Esophagus muscularis mucosa (tissue), 4 donors: ENCODE measurements at regions not wholly inside any gene's neighbourhood (a gene's known extent, or its start where the extent isn't known, plus 50 kb on each side); places are given as distances from the start of the nearest gene placed in this dataset.
"Not testable (repeated sequence)": the region's sequence is repeated elsewhere in the genome, so short reads cannot be mapped to it uniquely, and the experiment has no call there.

Experiments
- DNase-seq: peaks from one replicate; pipeline ENCODE4 v3.0.0-alpha.2; 2017; ENCODE audit errors: extremely low spot score
- H3K27ac ChIP-seq, 4 donors: fragments of 200-600 bp; sonication (generic); replicated peaks in 1 of 4; 1 replicate in 3 of 4; 2 replicates in 1 of 4; pipeline ENCODE4 v1.5.1; 2016 to 2019; ENCODE audit warnings: mild to moderate bottlenecking in 1 of 4
- H3K27me3 ChIP-seq, 4 donors: fragments of 200-600 bp; sonication (generic); one replicate each; pipeline versions ENCODE4 v1.5.1 to v1.6.0; 2016 to 2019
- H3K36me3 ChIP-seq, 4 donors: fragments of 200-600 bp; sonication (generic); one replicate each; pipeline ENCODE4 v1.5.1; 2016 to 2019
- H3K4me1 ChIP-seq, 4 donors: fragments of 200-600 bp; sonication (generic); one replicate each; pipeline ENCODE4 v1.5.1; 2016 to 2019
- H3K4me3 ChIP-seq, 4 donors: fragments of 200-600 bp; sonication (generic); 1 replicate in 2 of 4; 2 replicates in 2 of 4; pipeline ENCODE4 v1.5.1; 2016 to 2019; ENCODE audit warnings: mild to moderate bottlenecking in 4 of 4, moderate library complexity in 1 of 4
- H3K9me3 ChIP-seq, 4 donors: fragments of 200-600 bp; sonication (generic); 1 replicate in 3 of 4; 2 replicates in 1 of 4; pipeline ENCODE4 v1.5.1; 2016 to 2019
- EP300 ChIP-seq: sonication (generic); formaldehyde crosslinking; IDR thresholded peaks from one replicate; pipeline ENCODE4 v1.6.1; 2017; ENCODE audit warnings: antibody characterized with exemption
- POLR2A ChIP-seq: fragments of 450-650 bp; IDR thresholded peaks from one replicate; pipeline ENCODE4 v1.6.1; 2017; ENCODE audit warnings: antibody characterized with exemption, moderate library complexity, mild to moderate bottlenecking, low read depth
- POLR2AphosphoS5 ChIP-seq, 2 donors: sonication (generic); formaldehyde crosslinking; IDR thresholded peaks; one replicate each; pipeline ENCODE4 v1.6.1; 2017; ENCODE audit warnings: antibody characterized with exemption in 2 of 2
- WGBS: methylation state at CpG from one replicate; pipeline ENCODE4 v1.1.5; 2018; 5-methylcytosine and 5-hydroxymethylcytosine counted together
- intact Hi-C: fragments of 100-400 bp; cut with DNase I; formaldehyde crosslinking; loops from one replicate; pipeline ENCODE4 v1.15.1; 2023
- TF ChIP-seq, protein P1 (sequence below), 3 experiments: fragments of 200-600 bp in 2 of 3; fragments of 450-650 bp in 1 of 3; sonication (generic) in 2 of 3; IDR thresholded peaks; one replicate each; pipeline ENCODE4 v1.5.1; 2017 to 2019; ENCODE audit warnings: antibody characterized with exemption in 3 of 3, mild to moderate bottlenecking in 2 of 3, moderate library complexity in 1 of 3

GRCh38 chr1:73674945-73675561 lies 522.9 kb downstream of the LRRIQ3 start:
- no peaks in the 10 kb centered on the region for H3K36me3 ChIP-seq
- TF ChIP-seq POLR2AphosphoS5 (IDR thresholded peaks at IDR 0.05), result no peak
- TF ChIP-seq EP300, result no peak
- TF ChIP-seq, protein P1, sequence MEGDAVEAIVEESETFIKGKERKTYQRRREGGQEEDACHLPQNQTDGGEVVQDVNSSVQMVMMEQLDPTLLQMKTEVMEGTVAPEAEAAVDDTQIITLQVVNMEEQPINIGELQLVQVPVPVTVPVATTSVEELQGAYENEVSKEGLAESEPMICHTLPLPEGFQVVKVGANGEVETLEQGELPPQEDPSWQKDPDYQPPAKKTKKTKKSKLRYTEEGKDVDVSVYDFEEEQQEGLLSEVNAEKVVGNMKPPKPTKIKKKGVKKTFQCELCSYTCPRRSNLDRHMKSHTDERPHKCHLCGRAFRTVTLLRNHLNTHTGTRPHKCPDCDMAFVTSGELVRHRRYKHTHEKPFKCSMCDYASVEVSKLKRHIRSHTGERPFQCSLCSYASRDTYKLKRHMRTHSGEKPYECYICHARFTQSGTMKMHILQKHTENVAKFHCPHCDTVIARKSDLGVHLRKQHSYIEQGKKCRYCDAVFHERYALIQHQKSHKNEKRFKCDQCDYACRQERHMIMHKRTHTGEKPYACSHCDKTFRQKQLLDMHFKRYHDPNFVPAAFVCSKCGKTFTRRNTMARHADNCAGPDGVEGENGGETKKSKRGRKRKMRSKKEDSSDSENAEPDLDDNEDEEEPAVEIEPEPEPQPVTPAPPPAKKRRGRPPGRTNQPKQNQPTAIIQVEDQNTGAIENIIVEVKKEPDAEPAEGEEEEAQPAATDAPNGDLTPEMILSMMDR (IDR thresholded peaks at IDR 0.05), result peak; percentile 33 to 53 (median 36)
- TF ChIP-seq POLR2A, result no peak
- no peak for DNase-seq
- 15% methylated on average over 2 of the region's 2 CpGs for WGBS
- H3K9me3 ChIP-seq, result no peaks in the 10 kb centered on the region
- H3K4me1 ChIP-seq, result no peaks in the 10 kb centered on the region
- no peaks in the 10 kb centered on the region for H3K27me3 ChIP-seq
- no peak overlapping the region for H3K27ac ChIP-seq
- intact Hi-C loops, result no loop called here
- no peak overlapping the region for H3K4me3 ChIP-seq

GRCh38 chr1:73673971-73674370 lies 524.0 kb downstream of the LRRIQ3 start:
- Histone ChIP-seq H3K9me3 (no peaks in the 10 kb centered on the region), H3K27ac (no peak overlapping the region), H3K4me3 (no peak overlapping the region), H3K4me1 (no peaks in the 10 kb centered on the region), H3K27me3 (no peaks in the 10 kb centered on the region), H3K36me3 (no peaks in the 10 kb centered on the region)
- no peak for DNase-seq
- no peak for TF ChIP-seq EP300
- TF ChIP-seq POLR2A, result no peak
- TF ChIP-seq, protein P1 (IDR thresholded peaks at IDR 0.05), result no peak
- TF ChIP-seq POLR2AphosphoS5 (IDR thresholded peaks at IDR 0.05), result no peak
- 93% methylated on average over 1 of the region's 1 CpG for WGBS
- intact Hi-C loops, result no loop called here

DNA sequence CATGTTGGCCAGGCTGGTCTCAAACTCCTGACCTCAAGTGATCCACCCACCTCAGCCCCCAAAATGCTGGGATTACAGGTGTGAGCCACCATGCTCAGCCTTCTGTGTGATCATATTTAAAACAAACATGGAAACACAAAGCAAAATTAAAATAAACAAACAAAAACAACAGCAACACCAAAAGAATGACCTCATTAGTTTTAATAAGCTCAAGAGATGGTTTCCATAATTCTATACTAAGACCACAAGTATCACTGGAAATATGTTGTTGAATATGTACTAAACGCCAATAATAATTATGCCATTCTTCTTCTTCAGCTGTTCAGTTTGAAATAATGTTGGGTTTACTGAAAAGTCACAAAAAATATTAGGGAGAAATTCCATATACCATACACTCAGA lies 526.4 kb downstream of the LRRIQ3 start:
- H3K36me3 ChIP-seq, result no peaks in the 10 kb centered on the region
- no peak overlapping the region for H3K4me3 ChIP-seq
- intact Hi-C loops, result no loop called here
- 86% methylated on average over 1 of the region's 1 CpG for WGBS
- DNase-seq, result no peak
- H3K27ac ChIP-seq, result no peak overlapping the region
- H3K27me3 ChIP-seq, result no peaks in the 10 kb centered on the region
- peaks cover 0 to 6% (median 0%) of the 10 kb centered on the region in 4 donors for H3K9me3 ChIP-seq
- H3K4me1 ChIP-seq, result no peaks in the 10 kb centered on the region
- TF ChIP-seq POLR2A (no peak), POLR2AphosphoS5 (IDR thresholded peaks at IDR 0.05) (no peak), EP300 (no peak)
- TF ChIP-seq, protein P1 (IDR thresholded peaks at IDR 0.05), result no peak

- H3K27me3 ChIP-seq, H3K4me3 ChIP-seq, DNase-seq, H3K4me1 ChIP-seq, H3K36me3 ChIP-seq, intact Hi-C loops, H3K27ac ChIP-seq, H3K9me3 ChIP-seq: not testable (repeated sequence)
- 86% methylated on average over 3 of the region's 4 CpGs for WGBS
These were observed 530.0 kb downstream of the LRRIQ3 start for GRCh38 chr1:73667959-73668358.

- H3K27ac ChIP-seq, result no peak overlapping the region
- no peak for DNase-seq
- WGBS, result 84% methylated on average over 2 of the region's 2 CpGs
- no peak for TF ChIP-seq POLR2A
- TF ChIP-seq EP300, result no peak
- TF ChIP-seq, protein P1 (IDR thresholded peaks at IDR 0.05), result no peak
- no peak for TF ChIP-seq POLR2AphosphoS5 (IDR thresholded peaks at IDR 0.05)
- no peak overlapping the region for H3K4me3 ChIP-seq
- no peaks in the 10 kb centered on the region for H3K4me1 ChIP-seq
- H3K9me3 ChIP-seq, result peaks cover 0 to 9% (median 0%) of the 10 kb centered on the region in 4 donors
- intact Hi-C loops, result no loop called here
- no peaks in the 10 kb centered on the region for H3K27me3 ChIP-seq
- no peaks in the 10 kb centered on the region for H3K36me3 ChIP-seq
These were observed 535.5 kb downstream of the LRRIQ3 start for GRCh38 chr1:73662526-73662925.
